ENCODE measurements at regions not wholly inside any gene's neighbourhood (a gene's known extent, or its start where the extent isn't known, plus 50 kb on each side); places are given as distances from the start of the nearest gene placed in this dataset.

DNA sequence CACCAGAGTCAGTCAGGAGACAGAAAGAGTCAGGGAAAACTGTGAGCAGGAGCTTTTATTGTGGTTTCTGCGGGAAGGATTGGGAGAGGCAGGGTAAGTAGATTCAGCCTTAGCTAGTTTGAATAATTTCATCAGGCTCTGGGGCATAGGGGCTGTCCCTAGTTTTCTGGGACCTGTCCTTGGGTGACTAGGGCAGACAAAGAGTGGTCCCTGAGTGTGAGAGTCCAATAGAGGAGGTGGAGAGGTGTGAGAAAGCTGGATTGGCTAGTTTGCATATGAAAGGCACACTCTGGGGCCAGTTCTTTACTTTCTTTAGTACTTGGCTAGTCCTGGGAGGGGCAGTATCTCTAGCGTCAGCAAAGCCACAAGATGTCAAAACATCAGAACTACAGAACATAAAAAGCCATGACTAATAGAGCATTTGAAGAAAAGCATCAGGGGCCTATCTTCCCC, 255.6 kb downstream of the HS3ST3A1 start:
- H3K36me3 ChIP-seq: no peaks in the 10 kb centered on the region
- TF ChIP-seq POLR2AphosphoS5 (IDR thresholded peaks at IDR 0.05) (no peak), POLR2A (IDR thresholded peaks at IDR 0.05) (no peak), CTCF (IDR thresholded peaks at IDR 0.05) (no peak)
- H3K27ac ChIP-seq: no peak overlapping the region
- no peak overlapping the region for H3K4me3 ChIP-seq
- H3K27me3 ChIP-seq (replicated peaks; ENCODE audit: insufficient read depth): no peaks in the 10 kb centered on the region
- intact Hi-C loops (cut with DNase I): no loop called here
- H3K4me1 ChIP-seq (replicated peaks): no peaks in the 10 kb centered on the region
- H3K9me3 ChIP-seq: no peaks in the 10 kb centered on the region
- WGBS: 50% methylated on average over 2 of the region's 2 CpGs
- no peak for DNase-seq (ENCODE audit: low spot score)

GRCh38 chr17:13338421-13338820, 263.3 kb downstream of the HS3ST3A1 start:
- Histone ChIP-seq H3K36me3 (no peaks in the 10 kb centered on the region), H3K4me1 (replicated peaks) (no peaks in the 10 kb centered on the region), H3K27me3 (replicated peaks; ENCODE audit: insufficient read depth) (no peaks in the 10 kb centered on the region), H3K27ac (no peak overlapping the region), H3K4me3 (no peak overlapping the region), H3K9me3 (no peaks in the 10 kb centered on the region)
- no peak for TF ChIP-seq CTCF (IDR thresholded peaks at IDR 0.05)
- TF ChIP-seq POLR2AphosphoS5 (IDR thresholded peaks at IDR 0.05): no peak
- no peak for TF ChIP-seq POLR2A (IDR thresholded peaks at IDR 0.05)
- WGBS: 89% methylated on average over 1 of the region's 1 CpG
- intact Hi-C loops (cut with DNase I): loop anchor here (2.0 to 5.0 kb wide), 2 partner anchors 254 to 962 kb away; partner anchors contain the start of gene HS3ST3B1
- no peak for DNase-seq (ENCODE audit: low spot score)

DNA sequence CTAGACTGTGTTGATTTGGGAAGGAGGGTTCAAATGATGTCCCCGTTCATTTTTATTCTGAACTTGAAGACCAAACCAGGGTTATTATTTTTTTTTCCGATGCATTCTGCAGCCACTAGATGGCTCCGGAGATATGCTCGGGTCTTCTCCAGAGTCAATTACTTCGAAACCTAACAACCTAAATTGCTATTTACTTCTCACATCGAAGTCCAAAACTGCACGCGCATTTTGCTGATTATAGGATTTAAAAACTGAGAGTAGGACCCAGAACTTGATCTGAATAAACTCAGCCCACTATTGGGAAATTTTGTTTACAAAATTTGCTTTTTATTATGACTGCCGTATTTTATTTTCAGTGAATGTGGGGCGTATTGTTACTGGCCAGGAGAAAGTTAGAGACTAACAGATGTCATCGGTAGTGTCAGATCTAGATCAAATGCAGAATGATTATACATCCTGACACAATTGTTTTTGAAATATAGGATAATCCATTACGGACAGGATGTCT, 263.8 kb downstream of the HS3ST3A1 start:
- WGBS: 3% methylated on average over 12 of the region's 12 CpGs
- H3K4me3 ChIP-seq: no peak overlapping the region
- no peaks in the 10 kb centered on the region for H3K9me3 ChIP-seq
- TF ChIP-seq CTCF (IDR thresholded peaks at IDR 0.05) (peak in 3 of 4 experiments; percentile 44 to 65 (median 55)), POLR2A (IDR thresholded peaks at IDR 0.05) (no peak), POLR2AphosphoS5 (IDR thresholded peaks at IDR 0.05) (no peak)
- intact Hi-C loops (cut with DNase I): loop anchor here (2.0 to 5.0 kb wide), 2 partner anchors 254 to 963 kb away; partner anchors contain the start of gene HS3ST3B1
- no peak overlapping the region for H3K27ac ChIP-seq
- H3K4me1 ChIP-seq (replicated peaks): no peaks in the 10 kb centered on the region
- H3K36me3 ChIP-seq: no peaks in the 10 kb centered on the region
- H3K27me3 ChIP-seq (replicated peaks; ENCODE audit: insufficient read depth): no peaks in the 10 kb centered on the region
- peak; percentile 6 for DNase-seq (ENCODE audit: low spot score)

DNA sequence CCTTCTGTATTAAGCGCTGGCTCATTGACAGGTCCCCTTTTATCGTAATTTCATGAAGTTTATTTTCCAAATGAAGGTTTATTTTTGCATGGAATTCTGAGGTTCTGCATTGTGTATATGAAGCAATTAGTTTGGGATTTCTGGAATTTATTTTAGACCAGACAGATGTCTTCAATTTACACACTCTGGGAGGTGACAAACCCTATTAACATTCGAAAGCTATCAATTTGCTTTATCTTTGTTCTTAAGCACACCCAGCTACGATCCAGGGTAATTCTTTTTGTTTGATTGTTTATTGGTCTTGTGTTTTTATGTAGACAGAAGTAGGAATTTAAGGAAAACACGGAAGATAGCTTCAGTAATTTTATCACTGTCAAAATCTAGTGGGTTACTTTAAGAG, 264.6 kb downstream of the HS3ST3A1 start:
- DNase-seq (ENCODE audit: low spot score): no peak
- Histone ChIP-seq H3K9me3 (no peaks in the 10 kb centered on the region), H3K27ac (no peak overlapping the region), H3K4me1 (replicated peaks) (no peaks in the 10 kb centered on the region), H3K27me3 (replicated peaks; ENCODE audit: insufficient read depth) (no peaks in the 10 kb centered on the region), H3K36me3 (no peaks in the 10 kb centered on the region), H3K4me3 (no peak overlapping the region)
- intact Hi-C loops (cut with DNase I): loop anchor here (5.0 kb wide), 1 partner anchor 255 kb away; no protein-coding TSS in a partner anchor
- 46% methylated on average over 5 of the region's 5 CpGs for WGBS
- TF ChIP-seq POLR2A (IDR thresholded peaks at IDR 0.05) (no peak), CTCF (IDR thresholded peaks at IDR 0.05) (no peak), POLR2AphosphoS5 (IDR thresholded peaks at IDR 0.05) (no peak)

DNA sequence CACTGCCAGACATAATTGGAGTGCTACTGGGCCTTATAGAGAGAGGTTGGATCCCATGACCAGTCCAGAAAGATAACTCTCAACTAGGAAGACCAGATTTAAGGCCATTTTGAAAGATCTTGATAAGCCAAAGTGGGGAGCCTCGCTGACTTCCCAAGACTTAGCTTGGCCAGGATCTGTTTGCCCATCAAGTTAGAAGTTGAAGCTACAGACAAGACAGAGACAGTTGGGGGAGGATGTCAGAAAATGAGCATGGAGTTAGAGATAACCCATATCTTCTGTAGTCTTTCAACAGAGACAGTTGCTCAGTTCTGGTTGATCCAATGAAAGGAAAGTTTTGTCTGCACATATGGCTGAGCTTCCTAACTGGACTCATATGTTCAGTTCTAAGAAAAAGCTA, 267.4 kb downstream of the HS3ST3A1 start:
- 90% methylated on average over 1 of the region's 1 CpG for WGBS

More for the DNA sequence above, 267.4 kb downstream of the HS3ST3A1 start:
- intact Hi-C loops (cut with DNase I): no loop called here
- H3K4me3 ChIP-seq: no peak overlapping the region
- no peak for DNase-seq (ENCODE audit: low spot score)
- H3K4me1 ChIP-seq (replicated peaks): no peaks in the 10 kb centered on the region
- no peaks in the 10 kb centered on the region for H3K27me3 ChIP-seq (replicated peaks; ENCODE audit: insufficient read depth)
- H3K27ac ChIP-seq: no peak overlapping the region
- no peaks in the 10 kb centered on the region for H3K9me3 ChIP-seq
- TF ChIP-seq CTCF (IDR thresholded peaks at IDR 0.05) (no peak), POLR2A (IDR thresholded peaks at IDR 0.05) (no peak), POLR2AphosphoS5 (IDR thresholded peaks at IDR 0.05) (no peak)
- no peaks in the 10 kb centered on the region for H3K36me3 ChIP-seq

Data from prostate gland (tissue), 2 donors.